Stimulated activated naive CD4-positive, alpha-beta T cell treated with Interleukin-2 at 50 U/mL for 16 hours (primary cell): ENCODE measurements at regions not wholly inside any gene's neighbourhood (a gene's known extent, or its start where the extent isn't known, plus 50 kb on each side); places are given as distances from the start of the nearest gene placed in this dataset.

Experiments
- DNase-seq: peaks from one replicate; lab custom pipeline; 2025; lab: John Stamatoyannopoulos, UW

- DNase-seq: no peak
Observed at GRCh38 chr1:209266590-209267205, 316.8 kb upstream of the CAMK1G start.

GRCh38 chr1:209267968-209268367 lies 315.5 kb upstream of the CAMK1G start:
- no peak for DNase-seq

GRCh38 chr1:209268479-209268878 lies 315.0 kb upstream of the CAMK1G start:
- DNase-seq: no peak

- no peak for DNase-seq
Observed at GRCh38 chr1:209276321-209276720, 307.2 kb upstream of the CAMK1G start.

- no peak for DNase-seq
Observed at GRCh38 chr1:209277662-209278061, 305.9 kb upstream of the CAMK1G start.

GRCh38 chr1:209291715-209292114 lies 291.8 kb upstream of the CAMK1G start:
- DNase-seq: no peak

GRCh38 chr1:209302779-209303568 lies 280.5 kb upstream of the CAMK1G start:
- DNase-seq: no peak

- no peak for DNase-seq
Observed at GRCh38 chr1:209304166-209304565, 279.3 kb upstream of the CAMK1G start.

- DNase-seq: no peak
Observed at GRCh38 chr1:209305221-209305954, 278.1 kb upstream of the CAMK1G start.

GRCh38 chr1:209307846-209308245 lies 275.7 kb upstream of the CAMK1G start:
- no peak for DNase-seq

- no peak for DNase-seq
Observed at GRCh38 chr1:209309198-209309597, 274.3 kb upstream of the CAMK1G start.

- DNase-seq: no peak
Observed at GRCh38 chr1:209311770-209312169, 271.7 kb upstream of the CAMK1G start.

GRCh38 chr1:209316929-209317328 lies 266.6 kb upstream of the CAMK1G start:
- no peak for DNase-seq

- no peak for DNase-seq
Observed at GRCh38 chr1:209318181-209319056, 265.1 kb upstream of the CAMK1G start.

- DNase-seq: no peak
Observed at GRCh38 chr1:209319057-209319432, 264.5 kb upstream of the CAMK1G start.

- DNase-seq: no peak
Observed at GRCh38 chr1:209319549-209319948, 264.0 kb upstream of the CAMK1G start.

GRCh38 chr1:209323743-209324142 lies 259.8 kb upstream of the CAMK1G start:
- no peak for DNase-seq

GRCh38 chr1:209324901-209325871 lies 258.3 kb upstream of the CAMK1G start:
- no peak for DNase-seq

GRCh38 chr1:209326076-209326475 lies 257.4 kb upstream of the CAMK1G start:
- DNase-seq: no peak

- DNase-seq: no peak
Observed at GRCh38 chr1:209326831-209327230, 256.7 kb upstream of the CAMK1G start.

- no peak for DNase-seq
Observed at GRCh38 chr1:209328196-209328595, 255.3 kb upstream of the CAMK1G start.
